SU-DHL-6 (cell line): ENCODE measurements at regions not wholly inside any gene's neighbourhood (a gene's known extent, or its start where the extent isn't known, plus 50 kb on each side); places are given as distances from the start of the nearest gene placed in this dataset.

ENCODE experiments used
- CTCF ChIP-seq: fragments of 200-600 bp; sonication (generic); IDR thresholded peaks from one replicate; pipeline ENCODE4 v1.5.1; 2017; ENCODE audit warnings: antibody characterized with exemption, mild to moderate bottlenecking, low read length, moderate library complexity; ENCODE audit not compliant: insufficient read depth, poor library complexity, severe bottlenecking
- EZH2phosphoT487 ChIP-seq: fragments of 200-600 bp; sonication (generic), shearing (Covaris generic); conservative IDR thresholded peaks from 2 replicates; pipeline ENCODE4 v1.6.1; 2018; ENCODE audit warnings: mild to moderate bottlenecking, antibody characterized with exemption, low read length, moderate library complexity, mixed read lengths

DNA sequence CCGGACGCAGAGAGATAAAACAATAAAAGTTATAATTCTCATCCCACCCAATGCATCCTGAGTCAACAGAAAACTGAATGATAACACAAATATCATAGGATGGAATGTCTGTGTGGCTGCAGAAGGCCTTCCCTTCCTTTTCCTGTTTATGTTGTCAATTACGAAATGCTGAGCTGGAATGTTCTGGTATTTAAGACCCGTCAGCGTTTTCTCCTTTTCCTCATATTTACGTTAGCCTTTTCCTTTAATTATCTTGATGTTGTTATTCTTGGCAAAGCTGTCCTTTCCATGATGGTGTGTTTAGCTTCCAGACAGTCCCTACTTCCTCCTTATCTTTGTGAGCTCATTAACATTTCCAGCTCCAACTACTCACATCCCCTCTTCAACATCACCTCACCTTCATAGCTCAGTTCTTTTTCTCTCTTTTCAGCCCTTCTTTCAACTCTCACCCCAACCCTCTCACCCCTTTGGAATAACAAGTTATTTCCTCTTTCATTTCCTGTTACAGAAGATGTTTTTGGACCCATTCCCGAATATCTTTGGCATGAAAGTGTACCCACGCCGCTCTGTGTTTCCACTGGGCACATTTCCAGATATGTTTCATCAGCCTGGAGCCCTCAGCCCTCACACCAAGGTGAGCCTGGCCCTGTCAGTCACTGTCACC lies 221.6 kb downstream of the NR2F1-AS1 start:
- no peak for TF ChIP-seq CTCF
- no peak for TF ChIP-seq EZH2phosphoT487
